Right renal cortex interstitium (tissue), 3 donors: ENCODE measurements at regions not wholly inside any gene's neighbourhood (a gene's known extent, or its start where the extent isn't known, plus 50 kb on each side); places are given as distances from the start of the nearest gene placed in this dataset.

Experiments
- DNase-seq, 3 donors: peaks; one replicate each; pipeline ENCODE4 v3.0.0-alpha.2; 2013; ENCODE audit warnings: low read depth in 3 of 3, low spot score in 2 of 3

DNA sequence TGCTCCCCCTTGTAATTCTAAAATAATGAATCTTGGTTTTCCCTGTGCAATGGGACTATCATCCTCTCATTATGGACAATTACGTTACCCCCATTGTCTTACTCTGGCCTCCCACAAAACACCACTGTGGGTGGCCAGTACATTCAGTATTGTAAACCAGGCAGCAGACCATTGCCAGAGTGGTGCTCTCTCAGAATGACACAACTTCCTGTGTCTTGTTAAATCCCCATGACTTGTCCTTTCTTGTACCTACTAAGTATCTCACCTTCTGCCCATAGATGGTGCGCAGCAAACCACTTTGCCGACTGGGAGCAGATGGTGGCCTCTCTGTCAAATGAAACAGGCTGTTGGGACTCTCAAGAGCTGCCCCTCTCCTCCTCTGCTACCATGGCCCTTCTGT lies 287.1 kb upstream of the RAG2 start:
- no peak for DNase-seq

DNA sequence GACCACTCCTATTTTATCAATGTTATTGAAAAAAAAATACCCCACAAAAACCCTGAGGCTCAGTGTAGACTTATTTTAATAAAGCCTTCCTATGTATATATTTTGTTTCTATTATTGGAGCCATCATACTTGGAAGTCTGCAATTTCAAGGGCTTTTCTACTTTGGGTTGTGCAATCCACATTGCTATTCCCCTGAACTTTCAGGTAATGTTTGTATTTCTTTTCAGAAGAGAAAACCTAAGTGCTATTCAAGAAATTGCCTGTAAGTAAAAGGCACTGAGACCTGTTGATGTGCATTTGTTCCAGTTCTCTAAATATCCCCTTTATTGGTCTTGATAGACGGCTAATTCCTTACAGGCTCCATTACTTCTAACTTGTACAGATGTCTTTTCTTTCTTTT lies 280.7 kb upstream of the RAG2 start:
- DNase-seq = no peak

DNA sequence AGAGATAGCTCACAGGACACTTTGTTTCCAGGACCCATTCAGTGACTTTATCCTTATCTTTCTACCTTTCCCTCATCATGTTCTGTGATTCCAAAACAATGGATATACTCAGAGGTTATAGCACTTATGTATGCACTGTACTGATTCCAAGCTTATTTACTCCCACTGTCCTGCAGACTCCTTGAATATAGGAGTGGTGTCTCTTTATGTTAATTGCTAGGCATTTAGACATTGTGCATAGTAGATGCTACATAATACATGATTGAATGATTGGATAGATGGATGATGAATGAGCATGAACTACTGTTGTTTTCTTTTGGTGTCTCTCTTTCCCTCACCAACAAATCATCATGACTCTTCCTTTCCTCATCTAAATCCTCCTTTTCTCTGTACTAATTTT lies 279.1 kb upstream of the RAG2 start:
- DNase-seq = no peak

DNA sequence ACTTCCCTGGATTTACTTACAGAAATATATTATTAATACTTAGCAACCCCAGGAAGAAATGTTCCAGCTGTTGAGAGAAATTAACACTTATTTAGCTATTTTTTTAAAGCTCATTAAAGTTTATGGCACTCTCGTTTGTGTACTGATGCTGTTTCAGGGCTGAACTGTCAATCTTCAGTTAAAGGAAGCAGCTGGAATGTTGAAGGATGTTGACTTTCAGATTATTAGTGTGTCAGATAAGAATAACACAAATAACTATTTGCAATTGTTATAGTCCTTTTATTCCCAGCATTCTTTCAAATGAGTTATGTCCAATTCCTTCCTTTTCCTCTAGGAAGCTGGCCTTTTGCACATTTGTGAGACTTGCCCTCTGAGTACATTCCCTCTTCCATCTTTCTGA lies 278.2 kb upstream of the RAG2 start:
- no peak for DNase-seq

DNA sequence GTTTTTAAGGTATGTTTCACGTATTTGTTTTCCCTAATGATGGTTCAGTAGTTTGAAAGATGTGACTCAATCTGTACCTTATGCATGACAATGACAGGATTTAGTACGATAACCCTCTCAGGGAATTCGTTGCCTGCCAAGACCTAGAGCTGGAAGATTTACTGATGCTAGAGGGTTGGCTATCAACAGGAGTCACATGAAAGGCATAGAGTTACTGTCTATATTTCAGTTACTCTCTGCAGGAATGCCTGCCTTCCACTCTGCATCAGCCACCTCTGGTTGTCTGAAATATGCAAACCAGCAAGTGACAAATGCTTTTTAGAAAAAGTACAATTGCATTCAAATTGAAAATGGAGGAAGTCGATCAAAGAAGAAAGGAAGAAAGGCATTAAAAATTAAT lies 276.3 kb upstream of the RAG2 start:
- no peak for DNase-seq

DNA sequence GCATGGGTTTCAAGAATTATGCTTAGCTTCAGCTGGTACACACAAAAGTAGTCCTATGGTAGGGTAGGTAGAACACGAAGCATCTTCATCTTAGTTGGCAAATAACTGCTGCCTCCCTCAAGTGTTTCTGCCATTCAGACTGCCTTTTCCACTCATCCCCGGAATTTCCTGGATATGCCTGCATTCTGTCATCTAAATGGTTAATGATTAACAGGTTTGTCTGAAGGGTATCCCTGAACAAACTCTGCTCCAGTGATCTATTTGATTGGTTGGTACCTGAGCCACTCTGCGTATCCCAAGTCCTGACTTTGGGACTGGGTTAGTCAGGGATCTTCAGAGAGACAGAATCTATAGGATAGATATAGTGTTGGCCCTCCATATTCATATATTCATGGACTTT lies 272.3 kb upstream of the RAG2 start:
- no peak for DNase-seq

DNA sequence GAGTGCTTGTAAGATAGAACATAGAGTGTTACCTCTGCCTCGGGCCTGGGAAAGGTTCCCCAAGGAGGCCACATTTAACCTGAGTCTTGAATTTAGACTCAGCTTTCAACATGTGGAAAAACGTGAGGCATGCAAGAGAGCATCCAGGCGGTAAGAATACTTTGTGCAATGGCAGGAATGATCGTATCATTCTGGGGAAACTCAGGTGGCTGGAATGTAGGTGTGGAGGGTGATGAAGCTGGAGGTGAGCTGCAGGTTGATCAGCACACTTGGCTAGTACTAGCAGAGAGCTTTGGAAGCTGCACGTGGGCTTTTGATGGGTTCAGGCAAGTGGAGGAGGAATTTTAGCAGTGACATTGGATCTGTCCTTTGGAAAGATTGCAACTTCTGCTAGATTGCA lies 270.3 kb upstream of the RAG2 start:
- no peak for DNase-seq

DNA sequence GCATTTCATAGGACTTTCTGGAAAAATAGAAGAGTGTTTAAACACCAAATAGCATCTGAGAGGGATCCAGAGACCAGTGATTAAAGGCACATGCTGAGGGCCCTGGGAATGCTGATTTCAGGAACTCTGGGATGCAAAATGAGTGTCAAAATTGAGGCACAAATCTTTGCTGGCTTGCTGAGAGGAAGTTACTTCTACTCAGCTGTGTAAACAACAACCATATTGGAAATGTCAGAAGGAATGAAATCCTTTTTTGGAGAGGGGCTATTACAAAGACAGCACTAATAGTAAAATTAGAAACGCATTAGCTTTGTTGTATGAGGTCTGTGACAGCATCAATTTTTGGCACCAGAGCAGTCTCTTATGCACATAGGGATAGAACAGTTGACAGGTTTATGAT lies 267.8 kb upstream of the RAG2 start:
- DNase-seq = no peak

DNA sequence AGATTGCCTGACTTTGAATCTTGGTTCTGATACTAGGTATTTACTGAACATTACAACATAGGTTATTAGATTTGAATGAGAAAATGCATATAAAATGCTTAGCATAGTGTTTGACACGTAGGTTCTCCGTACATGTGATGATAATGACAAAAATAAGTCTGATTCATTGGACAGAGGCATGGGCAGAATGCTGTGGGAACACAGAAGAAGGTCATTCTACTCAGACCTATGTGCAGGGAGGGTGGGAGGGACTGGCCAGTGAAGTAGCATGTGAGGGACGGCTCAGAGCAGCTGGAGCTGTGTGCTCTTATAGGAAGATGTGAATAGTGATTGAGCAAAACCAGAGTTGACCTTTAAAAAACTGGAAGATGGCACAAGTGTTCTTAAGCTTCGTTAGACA lies 256.8 kb upstream of the RAG2 start:
- no peak for DNase-seq

DNA sequence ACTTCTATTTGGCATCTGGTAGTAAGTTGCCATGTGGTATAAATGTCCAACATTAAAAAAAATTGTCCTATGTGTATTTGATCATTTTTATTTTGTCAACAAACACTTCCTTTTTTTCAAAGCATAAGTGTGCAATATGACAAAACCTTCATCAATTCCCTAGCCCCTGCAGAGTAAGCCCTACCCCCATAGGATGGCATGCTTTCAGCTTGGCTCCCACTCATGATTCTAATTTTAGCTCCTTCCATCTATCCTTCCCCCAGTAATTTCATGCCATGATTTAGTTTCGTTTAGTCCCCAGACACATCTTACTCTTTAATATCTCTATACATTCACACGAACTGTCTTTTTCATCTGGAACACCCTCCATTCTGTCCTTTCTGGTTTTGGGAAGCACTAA lies 250.6 kb upstream of the RAG2 start:
- no peak for DNase-seq

DNA sequence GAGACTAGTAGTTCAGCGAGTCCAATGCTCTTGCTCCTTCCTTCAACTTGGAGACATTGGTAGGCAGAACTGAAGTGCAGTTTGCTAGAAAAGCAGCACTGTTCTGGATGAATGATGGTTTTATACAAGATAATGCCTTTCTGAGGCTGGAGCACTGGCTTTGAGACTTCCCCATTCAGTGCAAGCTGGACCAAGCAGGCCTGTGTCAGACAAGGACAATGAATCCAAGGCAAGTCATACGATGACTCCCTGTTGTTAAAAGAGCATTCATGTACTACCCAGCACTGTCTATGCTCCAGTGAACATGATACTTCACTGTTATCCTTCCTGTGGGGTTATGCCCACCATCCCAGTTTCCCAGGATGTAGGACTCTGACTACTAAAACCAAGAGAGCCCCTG lies 242.3 kb upstream of the RAG2 start:
- DNase-seq = no peak

DNA sequence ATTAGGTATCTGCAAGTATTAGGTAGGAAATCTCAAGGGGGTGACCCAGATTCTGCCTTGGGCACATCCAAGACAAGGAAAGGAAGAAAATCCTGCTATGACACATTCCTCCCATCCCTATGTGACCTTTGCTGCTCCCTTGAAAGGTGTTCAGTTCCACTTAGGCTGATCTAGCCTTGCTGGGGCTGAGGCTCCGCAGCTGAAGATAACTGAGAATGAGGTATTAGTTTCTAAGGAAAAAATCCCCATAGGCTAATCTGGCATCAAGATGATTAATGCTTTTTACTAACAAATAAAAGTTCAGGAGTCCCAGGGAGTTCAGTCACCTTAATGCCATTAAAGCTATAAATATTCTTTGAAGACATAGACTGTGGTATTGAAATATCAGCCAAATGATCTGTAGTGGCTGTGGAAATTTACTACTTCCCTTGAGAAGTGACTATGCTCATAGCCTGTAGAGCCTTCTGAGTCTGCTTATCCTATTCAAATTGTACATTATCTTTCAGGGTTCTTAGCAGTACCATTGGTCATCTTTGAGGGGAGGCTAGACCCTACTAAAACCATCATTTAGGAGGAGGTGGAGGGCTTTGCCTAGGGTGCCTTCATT lies 239.9 kb upstream of the RAG2 start:
- no peak for DNase-seq

DNA sequence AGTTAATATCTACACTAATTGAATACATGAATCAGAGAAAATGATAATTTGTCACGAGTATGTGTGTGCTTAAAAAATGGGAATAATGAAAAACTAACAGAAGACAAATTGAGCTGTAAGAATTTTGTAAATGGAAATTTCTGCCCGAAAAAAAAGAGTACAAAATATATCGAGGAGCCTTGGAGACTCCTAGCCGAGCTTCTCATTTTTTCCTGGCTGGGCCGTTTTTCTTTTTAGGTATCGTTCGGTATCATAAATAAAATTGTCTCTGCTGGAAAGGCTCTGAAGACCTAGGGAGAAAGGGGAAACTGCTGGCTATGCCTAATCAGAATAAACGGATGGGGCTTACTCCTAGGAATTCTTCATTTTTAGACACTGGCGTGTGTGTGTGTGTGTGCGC lies 227.2 kb upstream of the RAG2 start:
- no peak for DNase-seq

DNA sequence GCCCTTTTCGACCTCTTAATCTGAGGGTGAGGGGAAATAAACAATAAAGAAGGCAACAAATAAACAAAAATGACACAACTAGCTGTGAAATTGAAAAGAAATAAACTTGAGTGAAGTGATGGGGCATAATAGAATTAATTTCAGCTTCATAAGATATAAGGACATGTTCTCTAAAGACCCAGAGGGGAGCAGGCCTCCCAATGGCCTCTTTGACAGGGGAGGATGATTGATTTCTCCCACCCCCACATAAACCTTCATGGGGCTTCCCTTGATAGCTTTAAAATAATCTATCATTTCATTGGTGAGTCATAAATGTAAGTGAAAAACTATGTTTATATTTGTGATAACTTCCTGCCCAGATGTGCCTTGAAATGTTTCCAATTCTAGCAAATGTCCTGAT lies 226.3 kb upstream of the RAG2 start:
- DNase-seq = no peak

DNA sequence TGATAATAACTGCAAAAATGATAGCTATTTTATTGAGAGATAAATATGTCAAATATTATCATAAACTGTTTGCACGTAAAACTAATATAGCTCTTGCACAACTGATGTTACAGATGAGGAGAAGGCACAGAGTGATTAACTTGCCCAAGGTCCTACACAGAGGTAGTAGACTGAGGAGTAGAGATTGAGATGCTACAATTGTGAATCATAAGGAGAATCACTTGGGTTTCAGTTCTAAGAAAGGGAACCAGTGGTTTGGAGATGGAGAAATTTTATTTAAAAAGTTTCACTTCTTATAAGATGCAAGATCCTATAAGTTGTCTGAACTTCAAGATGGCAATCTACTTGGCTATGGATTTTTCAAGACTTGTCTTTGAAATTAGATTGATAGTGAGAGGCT lies 224.8 kb upstream of the RAG2 start:
- no peak for DNase-seq

DNA sequence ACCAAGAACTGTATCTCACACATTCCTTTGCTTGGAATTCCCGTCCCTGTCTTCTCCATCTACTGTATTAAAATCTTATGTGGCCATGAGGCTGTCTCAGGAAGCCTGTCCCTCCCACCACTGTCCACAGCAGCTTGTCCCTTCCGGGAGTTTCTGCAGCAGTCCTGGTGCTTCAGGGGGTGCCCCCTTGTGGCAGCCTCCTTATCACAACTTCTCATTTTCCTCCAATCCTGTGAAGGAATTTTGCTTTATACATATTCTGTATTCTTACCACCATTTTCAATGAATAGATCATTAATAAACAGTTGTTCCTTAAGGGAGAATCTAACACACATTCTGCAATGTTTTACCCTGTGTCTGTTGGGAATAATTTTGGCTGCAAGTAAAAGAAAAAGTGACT lies 220.4 kb upstream of the RAG2 start:
- DNase-seq = no peak

DNA sequence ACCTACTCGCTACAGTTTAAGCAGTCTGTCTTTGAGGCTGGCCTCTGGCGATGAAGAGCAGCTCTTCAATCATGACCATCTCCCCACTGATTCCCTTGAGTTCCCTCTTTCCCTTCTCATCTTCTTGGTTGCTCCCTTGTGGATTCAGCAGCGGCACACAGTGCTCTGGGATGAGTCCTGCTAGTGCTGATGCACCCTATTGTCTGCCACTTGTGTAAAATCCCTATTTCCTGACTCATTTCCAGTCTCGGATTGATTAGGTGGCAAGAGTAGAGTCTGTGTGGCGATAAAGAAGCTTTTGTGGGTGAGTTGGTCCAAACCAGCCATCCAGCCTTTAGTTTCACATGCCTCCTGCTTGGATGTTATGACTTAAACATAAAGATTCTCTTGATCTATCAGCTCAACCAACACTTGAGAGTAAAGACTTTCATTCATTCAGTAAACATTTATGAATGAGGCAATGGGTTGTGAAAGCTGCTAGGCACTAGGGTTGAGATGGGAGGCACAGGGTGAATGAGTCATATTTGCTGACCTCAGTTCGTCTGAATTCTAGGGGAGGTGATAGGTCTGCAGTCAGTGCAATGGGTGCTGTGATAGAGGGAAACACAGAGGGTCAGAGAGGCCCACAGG lies 219.4 kb upstream of the RAG2 start:
- DNase-seq = no peak

DNA sequence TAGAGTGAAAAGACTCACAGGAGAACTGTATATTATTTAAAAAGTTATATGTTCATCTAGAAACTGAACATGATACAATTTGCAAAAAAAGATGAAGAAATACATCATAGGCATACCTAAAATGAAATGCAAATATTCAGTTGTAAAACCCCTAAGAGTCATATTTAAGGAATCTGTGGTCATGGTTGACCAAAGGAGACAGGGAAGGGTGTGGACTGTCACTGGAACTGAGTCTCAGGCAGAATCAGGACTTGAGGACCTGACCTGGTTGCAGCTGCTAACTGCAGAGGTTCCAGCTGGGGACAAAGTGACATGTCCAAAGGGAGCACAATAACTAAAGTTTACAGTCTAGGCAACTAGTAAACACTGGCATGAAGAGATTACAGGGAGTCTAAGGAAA lies 211.3 kb upstream of the RAG2 start:
- DNase-seq = no peak

DNA sequence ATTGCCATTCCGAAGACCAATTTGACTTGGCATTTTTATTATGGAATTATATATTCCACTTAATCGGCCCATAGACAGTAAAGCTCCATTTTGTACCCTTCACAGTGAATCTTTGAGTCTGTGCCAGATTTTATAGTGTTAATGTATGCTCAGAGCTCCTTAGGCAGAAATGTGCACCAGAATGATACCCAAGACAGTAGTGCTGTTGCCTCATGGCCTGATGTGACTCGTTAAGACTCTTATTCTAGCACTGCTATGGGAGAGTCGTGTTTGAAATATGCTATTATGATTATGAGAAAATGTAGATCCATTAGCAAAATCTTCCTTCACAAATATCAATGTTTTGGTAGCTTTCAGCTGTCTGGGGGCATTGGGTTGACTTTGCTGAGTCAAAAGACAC lies 209.8 kb upstream of the RAG2 start:
- DNase-seq = no peak

DNA sequence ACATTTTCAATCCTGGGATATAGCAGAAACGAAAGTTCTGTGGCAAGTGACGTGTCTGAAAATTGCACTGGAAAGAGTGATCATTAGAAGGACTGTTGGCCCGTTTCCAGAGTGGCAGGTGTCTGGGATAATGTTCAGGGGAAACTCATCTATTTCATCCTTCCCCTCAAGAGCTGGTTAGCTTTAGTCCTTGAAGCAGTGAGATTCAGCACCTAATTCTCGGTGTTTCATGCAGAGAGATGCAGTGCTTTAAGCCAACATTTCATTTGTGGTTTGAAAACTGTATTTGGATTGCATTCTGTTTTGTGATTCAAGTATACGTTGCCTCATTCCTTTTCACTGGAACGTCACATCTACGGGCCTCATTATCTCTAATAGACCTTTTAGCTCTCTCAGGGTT lies 205.0 kb upstream of the RAG2 start:
- no peak for DNase-seq

DNA sequence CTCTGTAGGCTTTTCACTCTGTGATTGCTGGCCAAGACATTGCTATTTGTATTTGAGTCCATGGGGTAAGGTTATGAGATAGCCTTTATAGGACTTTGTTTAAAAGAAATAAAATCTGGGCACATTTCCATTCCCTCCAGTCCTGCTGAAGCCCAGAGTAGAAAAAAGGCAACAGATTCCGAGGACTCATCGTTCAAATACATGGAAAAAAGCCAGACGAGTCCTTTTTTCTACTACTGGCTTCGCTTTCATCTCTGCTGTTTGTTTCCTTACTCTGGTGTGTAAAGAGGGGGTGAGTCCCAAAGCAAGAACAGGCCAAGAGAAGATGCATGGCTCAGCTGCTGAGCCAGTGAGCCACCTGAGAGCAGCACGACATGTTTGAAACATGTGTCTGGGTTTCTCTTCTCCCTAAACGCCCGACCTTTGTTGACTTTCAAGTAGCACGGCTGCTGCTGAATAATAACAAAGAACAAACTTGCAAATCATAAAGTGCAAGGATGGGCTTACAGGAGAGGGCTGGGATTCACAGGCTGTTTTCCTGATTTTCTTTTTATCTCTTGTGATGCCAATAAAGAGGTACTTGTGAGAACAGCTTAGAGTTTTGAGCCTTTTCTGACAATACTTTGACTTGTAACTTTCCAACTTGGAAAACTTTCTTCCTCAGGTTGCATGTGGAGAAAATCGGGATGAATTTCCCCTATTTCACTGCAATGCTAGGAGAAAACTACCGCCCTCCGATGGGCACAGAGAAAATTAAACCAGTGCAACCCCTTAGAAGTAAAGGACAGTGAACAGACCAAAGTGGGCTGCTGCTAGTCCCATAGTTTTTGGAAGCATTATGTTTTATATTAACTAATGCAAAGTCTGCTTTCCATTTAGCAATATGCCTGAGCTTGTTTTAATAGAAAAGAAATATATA lies 195.2 kb upstream of the RAG2 start:
- peak in 1 of 3 donors; percentile 2 for DNase-seq

DNA sequence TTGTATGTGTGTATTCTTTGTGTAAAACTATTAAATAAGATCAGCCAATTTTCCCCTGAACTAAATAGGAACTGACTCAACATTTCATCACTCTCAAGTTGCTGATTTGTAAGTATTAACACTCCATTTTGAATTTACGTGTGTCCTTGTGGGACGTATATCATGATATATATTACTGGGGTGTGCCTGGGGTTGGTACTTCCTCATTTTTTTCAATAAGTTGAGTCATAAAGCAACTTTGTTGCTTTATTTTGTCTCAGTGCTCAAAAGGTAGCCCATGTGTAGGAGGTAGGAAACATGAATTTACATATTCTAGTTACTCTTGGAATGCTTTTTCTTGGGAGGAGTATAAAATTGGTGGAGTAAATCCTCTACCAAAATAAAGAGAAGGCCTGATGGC lies 193.9 kb upstream of the RAG2 start:
- no peak for DNase-seq
